AG09319 (cell line): ENCODE measurements at regions not wholly inside any gene's neighbourhood (a gene's known extent, or its start where the extent isn't known, plus 50 kb on each side); places are given as distances from the start of the nearest gene placed in this dataset.

Source experiments
- DNase-seq: peaks from one replicate; pipeline ENCODE4 v3.0.0-alpha.2; 2010; ENCODE audit warnings: low read depth; ENCODE audit errors: extremely low read depth
- TF ChIP-seq, protein P1 (sequence below): IDR thresholded peaks from 2 replicates; pipeline ENCODE4 v1.5.1; 2011; ENCODE audit warnings: low read depth, mild to moderate bottlenecking, inconsistent platforms, low read length, moderate library complexity

DNA sequence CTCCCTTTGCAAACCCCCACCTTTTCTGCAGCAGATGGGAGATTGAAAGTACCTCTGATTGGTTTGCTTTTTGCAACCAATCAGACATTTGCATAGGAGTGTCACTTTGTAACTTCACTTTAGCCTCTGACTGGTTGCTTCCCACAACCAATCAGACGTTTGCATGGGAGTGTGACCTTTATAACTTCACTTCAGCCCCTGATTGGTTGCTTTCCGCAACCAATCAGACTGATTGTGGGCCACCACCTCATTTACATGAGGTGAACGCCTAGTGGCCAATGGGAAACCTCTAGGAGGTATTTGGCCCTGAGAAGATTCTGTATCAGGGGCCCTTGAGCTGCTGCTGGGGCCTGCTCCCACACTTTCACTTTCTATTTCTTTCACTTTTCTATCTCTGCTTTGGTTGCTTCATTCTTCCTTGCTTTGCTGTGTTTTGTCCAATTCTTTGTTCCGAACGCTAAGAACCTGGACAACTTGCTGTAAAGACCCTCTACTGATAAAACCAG lies 106.0 kb upstream of the PRICKLE1 start:
- no peak for DNase-seq
- TF ChIP-seq, protein P1, sequence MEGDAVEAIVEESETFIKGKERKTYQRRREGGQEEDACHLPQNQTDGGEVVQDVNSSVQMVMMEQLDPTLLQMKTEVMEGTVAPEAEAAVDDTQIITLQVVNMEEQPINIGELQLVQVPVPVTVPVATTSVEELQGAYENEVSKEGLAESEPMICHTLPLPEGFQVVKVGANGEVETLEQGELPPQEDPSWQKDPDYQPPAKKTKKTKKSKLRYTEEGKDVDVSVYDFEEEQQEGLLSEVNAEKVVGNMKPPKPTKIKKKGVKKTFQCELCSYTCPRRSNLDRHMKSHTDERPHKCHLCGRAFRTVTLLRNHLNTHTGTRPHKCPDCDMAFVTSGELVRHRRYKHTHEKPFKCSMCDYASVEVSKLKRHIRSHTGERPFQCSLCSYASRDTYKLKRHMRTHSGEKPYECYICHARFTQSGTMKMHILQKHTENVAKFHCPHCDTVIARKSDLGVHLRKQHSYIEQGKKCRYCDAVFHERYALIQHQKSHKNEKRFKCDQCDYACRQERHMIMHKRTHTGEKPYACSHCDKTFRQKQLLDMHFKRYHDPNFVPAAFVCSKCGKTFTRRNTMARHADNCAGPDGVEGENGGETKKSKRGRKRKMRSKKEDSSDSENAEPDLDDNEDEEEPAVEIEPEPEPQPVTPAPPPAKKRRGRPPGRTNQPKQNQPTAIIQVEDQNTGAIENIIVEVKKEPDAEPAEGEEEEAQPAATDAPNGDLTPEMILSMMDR: no peak

DNA sequence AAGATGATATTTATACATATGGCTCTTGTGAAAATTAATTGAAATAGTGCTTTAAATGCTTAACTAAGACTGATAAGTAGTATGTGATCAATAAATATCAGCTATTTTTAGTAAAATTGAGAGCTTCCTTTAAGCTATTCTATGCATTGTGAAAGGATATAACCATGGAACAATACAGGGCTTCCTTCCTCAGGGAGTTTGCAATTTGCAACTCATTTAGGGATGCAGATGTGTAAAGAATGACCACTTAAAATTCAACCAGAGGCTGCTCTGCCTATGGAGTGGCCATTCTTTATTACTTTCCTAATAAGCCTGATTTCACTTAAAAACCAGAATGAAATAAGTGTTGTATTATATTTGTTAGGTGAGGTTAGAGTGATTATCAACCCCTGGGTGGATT lies 103.2 kb upstream of the PRICKLE1 start:
- no peak for DNase-seq
- TF ChIP-seq, protein P1: no peak

DNA sequence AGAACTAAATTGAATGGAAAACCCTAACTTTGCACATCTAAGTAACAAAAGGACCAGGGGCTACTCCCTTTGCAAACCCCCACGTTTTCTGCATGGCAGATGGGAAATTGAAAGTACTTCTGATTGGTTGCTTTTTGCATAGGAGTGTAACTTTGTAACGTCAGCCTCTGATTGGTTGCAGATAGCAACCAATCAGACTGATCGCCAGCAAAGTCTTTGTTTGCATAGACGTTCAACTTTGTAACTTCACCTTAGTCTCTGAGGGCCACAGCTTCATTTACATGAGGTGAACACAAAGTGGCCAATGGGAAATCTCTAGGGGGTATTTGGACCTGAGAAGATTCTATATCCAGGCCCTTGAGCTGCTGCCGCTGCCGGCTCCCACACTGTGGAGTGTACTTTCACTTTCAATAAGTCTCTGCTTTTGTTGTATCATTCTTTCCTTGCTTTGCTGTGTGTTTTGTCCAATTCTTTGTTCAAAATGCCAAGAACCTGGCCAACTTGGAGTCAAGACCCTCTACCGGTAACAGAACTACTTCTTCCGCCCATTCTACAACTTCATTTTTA lies 102.5 kb upstream of the PRICKLE1 start:
- DNase-seq: no peak
- TF ChIP-seq, protein P1: no peak

DNA sequence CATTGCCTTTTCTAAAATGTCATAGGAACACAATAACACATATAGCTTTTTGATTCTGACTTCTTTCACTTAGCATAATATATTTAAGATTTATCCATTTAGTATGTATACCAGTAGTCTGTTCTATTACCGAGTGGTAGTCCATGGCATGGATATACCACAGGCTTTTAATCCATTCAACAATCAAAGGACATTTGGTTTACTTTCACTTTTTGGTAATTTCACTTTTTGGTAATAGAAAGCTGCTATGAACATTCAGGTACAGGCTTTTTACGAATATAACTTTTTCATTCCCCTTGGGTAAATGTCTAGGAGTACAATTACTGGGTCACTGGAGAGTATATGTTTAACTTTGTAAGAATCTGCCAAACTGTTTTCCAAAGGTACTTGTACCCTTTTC lies 100.7 kb upstream of the PRICKLE1 start:
- no peak for DNase-seq
- TF ChIP-seq, protein P1: no peak

DNA sequence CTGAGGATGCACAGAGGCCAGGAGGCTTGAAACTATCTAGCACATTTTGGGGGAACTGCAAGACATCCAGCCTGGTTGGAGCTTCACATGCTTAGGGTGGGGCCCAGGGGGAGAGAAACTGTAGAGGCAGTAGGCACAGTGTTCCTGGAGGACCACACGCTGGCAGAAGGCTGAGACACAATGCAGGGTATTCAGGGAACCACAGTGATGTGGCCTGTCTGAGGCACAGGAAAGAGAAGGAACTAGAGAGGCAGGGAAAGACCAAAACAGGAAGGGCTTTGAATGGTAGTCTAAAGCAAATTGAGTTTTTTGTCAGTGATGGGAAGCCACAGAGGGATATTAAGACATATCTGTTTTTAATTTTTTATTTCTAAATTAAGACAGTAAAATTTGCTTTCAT lies 100.2 kb upstream of the PRICKLE1 start:
- DNase-seq: no peak
- TF ChIP-seq, protein P1: no peak

DNA sequence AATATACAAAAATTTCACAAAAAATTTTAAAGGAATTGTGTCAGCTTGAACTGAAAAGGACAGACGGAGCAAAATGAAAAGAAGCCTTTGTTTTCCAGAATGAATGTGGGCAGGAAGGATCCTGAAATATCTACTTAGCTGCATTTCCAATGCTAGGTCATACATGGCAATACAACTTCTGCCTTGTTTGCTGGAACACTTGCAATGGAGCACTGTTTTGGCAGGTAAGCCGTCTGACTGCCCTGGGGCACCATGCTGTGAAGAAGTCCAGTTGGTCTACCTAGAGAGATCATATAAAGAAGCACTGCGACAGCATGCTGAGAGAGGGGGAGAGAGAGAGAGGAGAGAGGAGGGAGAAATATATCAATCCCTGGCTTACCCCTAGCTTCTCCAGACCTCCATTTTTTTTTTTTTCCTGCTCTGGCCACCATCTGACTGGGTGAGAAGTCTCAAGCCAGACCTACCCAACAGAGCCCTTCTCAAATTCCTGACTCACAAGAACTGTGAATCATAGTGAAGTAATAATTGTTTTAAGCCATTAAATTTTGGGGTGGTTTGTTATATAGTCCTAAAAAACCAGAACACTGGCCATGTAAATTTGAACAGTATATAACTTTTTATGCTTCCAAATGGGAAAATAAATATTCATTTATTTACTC lies 97.1 kb upstream of the PRICKLE1 start:
- no peak for DNase-seq
- TF ChIP-seq, protein P1: no peak

DNA sequence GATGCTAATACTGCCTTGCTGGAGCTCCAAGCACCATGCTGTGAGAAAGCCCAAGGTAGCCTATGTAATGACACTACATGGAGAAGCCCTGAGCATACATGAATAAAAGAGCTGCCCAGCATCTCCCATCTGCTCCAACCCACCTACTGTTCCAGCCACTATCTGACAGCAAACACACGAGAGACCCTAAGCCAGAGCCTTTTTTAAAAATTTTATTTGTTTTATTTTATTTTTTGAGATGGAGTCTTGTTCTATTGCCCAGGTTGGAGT lies 95.2 kb upstream of the PRICKLE1 start:
- TF ChIP-seq, protein P1: no peak
- no peak for DNase-seq
